ENCODE measurements at regions not wholly inside any gene's neighbourhood (a gene's known extent, or its start where the extent isn't known, plus 50 kb on each side); places are given as distances from the start of the nearest gene placed in this dataset.

- DNase-seq: no peak
These were observed 59.5 kb downstream of the FZD1 start for GRCh38 chr7:91323626-91324158.

GRCh38 chr7:91324663-91325062 lies 60.4 kb downstream of the FZD1 start:
- peak; percentile 60 for DNase-seq

DNA sequence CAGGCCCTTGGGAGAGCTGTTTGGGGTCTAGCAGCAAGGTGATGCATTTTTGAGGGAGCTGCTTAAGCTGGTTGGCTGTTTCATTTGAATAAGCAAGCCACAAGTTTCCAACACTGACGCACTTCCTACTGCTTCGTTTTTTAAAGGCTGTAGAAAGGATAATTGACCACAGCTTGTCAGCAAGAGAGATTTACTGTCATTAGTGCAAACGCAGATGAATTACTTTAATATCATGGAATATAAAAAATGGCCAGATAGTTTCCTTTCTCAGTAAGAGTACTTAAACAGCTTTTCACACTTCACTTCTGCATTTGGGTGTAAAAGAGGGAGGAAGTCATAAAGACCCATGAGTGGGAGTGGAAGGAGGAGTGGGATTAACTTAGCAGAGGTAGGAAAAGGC lies 61.5 kb downstream of the FZD1 start:
- peak; percentile 86 for DNase-seq

DNA sequence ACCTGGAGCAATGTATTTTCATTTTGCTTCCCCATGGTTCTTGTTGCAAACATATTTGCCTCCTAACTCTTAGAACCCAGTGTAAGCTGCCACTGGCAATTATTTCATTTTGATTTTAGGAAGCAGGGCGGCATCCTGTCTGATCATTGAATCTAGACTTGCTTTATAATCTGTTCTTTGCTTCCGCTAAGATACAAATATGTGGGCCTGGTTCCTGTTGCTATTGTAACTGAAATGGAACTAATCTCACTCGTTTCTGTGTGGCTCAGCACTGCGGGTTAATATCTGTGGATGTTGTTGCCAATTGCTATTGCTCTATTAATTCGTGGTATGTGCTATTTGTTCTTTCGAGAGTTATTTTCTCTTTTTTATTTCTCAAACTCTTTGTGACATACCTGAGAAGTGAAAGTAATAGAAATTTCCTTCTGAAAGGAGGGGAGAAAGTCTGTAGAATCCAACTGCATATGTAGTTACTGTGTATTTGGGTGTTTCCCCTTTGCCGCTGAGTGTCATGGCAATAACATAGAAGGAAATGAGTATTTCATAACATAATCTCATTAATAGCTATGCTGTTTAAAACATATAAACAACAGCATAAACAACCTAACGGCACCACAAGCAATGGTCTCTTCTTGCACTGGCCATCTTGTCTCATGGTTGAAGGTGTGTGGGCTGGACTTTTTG lies 62.4 kb downstream of the FZD1 start:
- DNase-seq: no peak

DNA sequence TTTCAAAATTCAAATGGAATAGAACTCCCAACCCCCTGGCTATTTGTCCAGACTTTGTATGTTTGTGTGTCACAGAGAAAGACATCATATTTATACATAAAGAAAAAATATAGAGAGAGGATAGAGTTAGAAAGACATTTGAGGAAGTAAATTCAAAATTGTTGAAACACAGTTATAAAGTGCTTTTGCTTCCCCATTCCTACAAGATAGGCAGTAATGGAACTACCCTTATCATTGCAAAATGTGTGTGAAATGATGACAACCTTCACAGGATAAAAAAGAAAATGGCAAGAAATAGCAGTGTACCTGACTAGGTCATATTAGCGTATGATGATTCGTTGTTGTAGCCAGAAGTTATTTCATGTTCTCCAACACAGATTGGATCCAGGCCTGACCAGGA lies 63.1 kb downstream of the FZD1 start:
- DNase-seq: no peak

GRCh38 chr7:91329571-91329970 lies 65.3 kb downstream of the FZD1 start:
- no peak for DNase-seq

DNA sequence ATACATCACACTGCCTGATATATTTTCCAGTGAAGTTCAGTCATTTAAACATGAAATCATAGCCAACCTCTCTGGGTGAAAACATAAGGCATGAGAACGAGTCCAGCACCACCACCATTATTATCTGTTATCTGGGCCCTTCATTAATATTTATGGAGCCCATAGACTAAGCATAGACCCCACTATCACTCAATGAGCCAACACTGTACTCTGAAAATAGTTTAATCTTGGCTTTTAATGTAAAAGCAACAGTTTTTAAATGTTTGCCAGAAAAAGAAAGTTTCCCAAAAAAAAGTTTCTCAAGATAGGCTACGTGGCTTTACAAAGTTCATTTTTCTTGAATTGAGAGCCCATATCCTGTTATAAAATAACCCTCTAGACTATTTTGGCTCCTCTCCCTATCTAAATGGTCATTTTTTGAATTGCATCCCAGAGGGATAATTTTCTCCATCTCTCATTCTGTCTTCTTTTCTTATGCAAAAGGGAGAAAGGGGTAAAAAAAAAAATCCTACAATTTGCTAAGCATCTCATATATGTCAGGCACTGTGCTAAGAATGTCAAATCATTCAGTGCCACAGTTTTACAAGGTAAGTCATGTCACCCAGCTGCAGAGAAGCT lies 66.1 kb downstream of the FZD1 start:
- no peak for DNase-seq

- DNase-seq: no peak
These were observed 66.6 kb downstream of the FZD1 start for GRCh38 chr7:91330866-91331265.

- no peak for DNase-seq
These were observed 71.9 kb downstream of the FZD1 start for GRCh38 chr7:91336106-91336505.

DNA sequence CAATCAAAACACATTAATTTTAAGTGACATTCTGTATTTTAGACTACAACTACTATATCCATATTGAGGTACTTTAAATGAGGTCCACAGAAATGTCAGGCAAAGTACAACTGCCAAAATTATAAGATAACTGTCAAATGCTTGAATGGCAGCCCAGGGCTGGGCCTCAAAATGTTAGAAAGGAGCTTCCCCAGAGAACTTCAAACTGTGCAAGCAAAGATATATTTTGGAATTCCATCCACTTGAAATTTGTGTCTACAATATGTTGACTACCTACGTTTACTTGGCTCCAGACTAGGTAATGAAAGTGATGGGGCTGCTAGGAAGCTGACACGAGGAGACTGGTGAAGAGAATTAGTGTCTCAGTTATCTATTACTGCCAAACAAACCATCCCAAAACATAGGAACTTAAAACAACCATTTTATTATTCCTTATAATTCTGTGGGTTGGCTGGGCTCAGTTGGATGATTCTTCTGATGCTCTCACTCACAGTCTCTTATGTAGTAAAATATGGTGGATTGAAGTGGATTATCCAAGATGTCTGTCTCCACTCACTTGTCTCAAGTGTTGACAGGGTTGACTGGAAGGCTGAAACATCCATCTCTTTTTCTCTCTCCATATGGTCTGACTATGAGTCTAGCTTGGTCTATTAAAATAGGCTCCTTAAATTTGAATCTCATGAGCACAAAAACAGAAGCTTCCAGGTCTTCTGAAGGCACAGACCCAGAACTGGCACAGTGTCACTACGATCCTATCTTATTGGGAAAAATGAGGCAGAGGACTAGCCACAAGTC lies 74.2 kb downstream of the FZD1 start:
- DNase-seq: no peak

DNA sequence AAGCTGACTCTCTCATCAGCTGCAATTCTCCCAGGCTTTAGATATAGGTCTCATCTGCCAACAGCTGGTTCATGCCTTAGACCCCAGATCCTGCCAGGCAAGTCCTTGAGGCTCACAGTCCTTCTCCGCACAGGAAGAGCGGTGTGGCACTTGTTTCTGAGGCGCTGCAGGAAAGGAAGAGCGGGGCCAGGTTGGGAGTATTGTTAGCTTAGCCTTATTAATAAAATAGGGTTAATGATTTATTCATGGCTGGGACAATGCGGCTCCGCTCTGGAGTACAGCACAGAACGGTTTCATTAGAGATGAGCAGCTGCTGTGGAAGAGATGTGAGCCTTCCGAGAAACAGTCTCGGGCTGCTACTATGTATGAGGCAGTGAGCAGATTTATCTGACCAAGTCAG lies 78.1 kb downstream of the FZD1 start:
- peak; percentile 43 for DNase-seq

GRCh38 chr7:91343420-91343960 lies 79.3 kb downstream of the FZD1 start:
- DNase-seq: peak; percentile 28

DNA sequence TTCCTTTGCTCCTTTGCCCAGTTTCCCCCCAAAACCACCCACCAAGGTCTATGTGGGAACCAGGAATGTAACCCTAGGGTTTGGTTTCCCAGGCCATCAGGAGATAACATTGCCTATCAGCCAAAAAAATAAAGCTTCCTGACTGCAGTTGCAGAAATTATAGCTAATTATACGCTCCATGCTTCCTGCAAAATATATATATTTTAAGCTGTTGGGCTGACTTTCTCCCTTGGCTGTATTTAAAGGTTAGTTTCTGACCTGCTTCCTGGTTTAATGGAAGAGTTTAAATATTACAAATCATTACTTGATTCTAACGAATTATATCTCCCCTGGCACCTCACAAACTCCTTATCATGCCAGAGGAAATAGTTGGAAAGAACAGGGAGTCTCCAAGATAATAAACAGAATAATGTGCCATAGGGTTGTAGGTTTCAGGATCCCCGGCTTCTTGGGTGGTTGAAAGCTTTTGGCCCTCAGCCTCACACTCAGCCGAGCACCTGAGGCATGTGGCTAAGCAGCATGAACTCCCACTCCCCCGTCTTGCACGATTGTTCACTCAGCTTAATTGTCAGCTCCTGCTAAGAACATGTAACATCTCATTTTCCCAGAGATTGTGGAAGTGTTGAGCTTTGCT lies 79.9 kb downstream of the FZD1 start:
- no peak for DNase-seq

GRCh38 chr7:91344911-91345310 lies 80.7 kb downstream of the FZD1 start:
- DNase-seq: no peak

DNA sequence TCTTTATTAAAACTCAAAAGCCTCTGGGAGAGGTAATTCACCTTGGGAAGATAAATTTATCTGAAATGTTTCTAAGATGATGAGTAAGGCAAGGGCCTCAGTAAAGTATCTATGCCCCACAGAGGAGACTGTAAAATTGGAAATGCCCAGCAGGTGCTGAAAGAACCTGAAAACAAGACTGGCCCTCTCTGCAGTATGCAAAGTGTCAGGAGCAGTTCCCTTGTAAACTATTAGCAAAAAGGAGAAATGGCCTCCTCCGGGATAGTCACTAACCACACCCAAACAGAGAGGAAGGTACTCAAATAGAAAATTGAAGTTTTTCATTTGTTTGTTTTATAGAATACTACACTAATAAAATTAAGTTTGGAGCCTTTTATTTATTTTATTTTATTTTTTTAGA lies 81.2 kb downstream of the FZD1 start:
- DNase-seq: no peak

DNA sequence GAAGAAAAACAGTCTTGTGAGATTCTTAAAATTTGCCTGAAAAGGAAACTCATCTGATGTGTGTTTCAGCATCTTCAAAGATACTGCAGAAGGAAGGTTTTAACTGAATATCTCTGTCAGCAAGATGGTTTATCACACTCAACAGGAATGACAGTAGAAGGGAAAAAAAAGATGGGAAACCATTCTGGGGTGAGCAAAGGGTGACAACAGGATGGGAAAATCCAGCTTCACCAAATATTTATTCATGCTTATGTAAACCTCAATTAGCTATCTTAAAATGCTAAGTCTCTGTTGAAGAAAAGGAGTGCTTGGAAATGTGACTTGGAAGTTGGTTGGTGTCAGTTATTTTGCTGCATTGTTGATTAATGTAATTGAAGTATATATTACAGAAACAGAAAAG lies 82.2 kb downstream of the FZD1 start:
- no peak for DNase-seq

- DNase-seq: no peak
These were observed 83.1 kb downstream of the FZD1 start for GRCh38 chr7:91347290-91347689.

DNA sequence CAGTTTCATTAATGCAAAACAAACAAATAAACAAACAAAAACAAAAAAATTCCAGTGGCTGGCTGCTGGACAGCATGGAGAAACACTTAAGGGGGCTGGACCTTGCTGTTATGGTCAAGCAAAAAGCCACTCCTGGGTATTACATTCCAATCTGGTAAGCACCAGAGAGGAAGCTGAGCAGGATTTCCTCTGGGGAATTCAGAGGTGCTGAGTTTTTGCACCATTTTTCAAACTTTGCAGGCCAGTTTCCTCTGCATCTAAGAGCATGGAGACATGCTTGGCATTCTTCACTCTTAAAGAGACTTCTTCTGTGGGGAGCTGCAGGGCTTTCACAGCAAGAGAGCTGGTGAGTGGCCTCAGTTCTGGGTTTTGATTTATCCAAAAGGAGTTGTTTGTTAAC lies 84.5 kb downstream of the FZD1 start:
- DNase-seq: no peak

GRCh38 chr7:91351374-91351773 lies 87.1 kb downstream of the FZD1 start:
- DNase-seq: no peak

DNA sequence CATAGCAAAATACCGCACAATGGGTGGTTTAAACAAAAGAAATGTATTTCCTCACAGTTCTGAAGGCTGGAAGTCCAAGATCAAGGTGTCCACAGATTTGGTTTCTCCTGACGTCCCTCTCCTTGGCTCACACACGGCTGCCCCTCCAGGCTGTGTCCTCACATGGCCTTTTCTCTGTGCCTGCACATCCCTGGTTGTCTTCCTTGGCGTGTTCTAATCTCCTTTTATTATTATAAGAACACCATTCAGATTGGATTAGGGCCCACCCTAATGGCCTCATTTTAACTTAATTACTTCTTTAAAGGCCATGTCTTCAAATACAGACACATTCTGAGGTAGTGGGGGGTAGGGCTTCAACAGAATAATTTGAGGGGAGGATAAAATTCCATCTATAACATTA lies 87.9 kb downstream of the FZD1 start:
- DNase-seq: peak; percentile 98

DNA sequence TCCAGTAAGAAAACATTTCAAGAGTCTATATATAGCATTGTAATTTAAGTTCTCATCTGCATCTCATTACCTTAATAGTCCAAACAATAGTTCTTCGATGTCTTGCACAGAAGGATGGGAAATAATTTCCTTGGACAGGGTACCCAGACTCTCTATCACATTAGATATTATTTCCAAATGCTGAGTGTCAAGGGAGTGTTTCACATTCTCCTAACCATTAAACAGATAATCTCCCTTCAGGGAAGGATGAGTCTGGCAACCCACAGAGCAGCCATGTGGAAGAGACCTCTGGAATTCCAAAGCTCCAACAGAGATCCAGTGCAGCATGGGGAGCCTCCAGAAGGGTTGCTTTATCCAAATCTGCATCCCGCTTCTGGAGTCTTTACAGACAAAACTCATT lies 89.6 kb downstream of the FZD1 start:
- DNase-seq: peak; percentile 74

DNA sequence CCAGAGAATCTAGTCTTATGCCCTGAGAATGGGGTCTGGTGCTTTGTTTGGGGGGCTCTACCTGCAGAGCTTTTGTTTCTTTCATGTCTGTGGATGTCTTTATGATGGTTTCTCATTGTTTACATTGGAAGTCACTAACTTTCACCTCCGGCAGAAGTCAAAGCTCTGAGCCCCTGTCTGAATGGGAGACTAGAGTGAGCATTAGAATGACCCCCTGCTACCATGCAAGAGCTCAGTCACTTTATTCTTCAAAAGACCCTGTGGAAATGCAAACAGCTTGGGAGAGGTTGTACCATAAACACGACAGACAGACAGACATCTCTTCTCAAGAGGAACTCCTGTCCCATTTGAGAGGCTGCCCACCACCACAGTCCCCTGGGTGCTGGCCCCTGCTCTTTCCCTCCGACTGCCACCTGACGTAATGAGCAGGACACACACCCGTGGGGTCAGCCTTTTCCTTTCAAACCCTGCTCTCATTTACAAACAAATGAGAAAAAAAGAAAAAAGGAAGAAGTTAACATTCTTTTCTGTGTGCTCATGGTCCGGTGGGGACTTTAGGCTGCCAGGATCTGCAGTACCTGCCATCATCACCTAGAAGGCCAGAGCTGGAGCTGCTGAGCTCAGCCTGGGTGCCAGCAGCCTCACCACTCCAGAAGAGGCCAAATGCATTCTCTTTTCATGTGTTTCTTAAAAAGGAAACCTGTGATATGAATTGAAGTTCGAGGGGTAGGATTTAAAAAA lies 91.6 kb downstream of the FZD1 start:
- no peak for DNase-seq
